Loucy (cell line): ENCODE measurements at regions not wholly inside any gene's neighbourhood (a gene's known extent, or its start where the extent isn't known, plus 50 kb on each side); places are given as distances from the start of the nearest gene placed in this dataset.
"Not testable (repeated sequence)": the region's sequence is repeated elsewhere in the genome, so short reads cannot be mapped to it uniquely, and the experiment has no call there.

Experiments used
- H2AFZ ChIP-seq: fragments of 200-600 bp; sonication (generic); 2 replicates; pipeline ENCODE4 v1.6.0; 2016; ENCODE audit warnings: antibody characterized with exemption, mild to moderate bottlenecking, low read length, moderate library complexity
- H3F3A ChIP-seq: fragments of 200-600 bp; 2 replicates; pipeline ENCODE4 v1.6.0; 2016; ENCODE audit warnings: antibody characterized with exemption, low read depth, mild to moderate bottlenecking
- H3K27me3 ChIP-seq: fragments of 200-600 bp; sonication (generic); 2 replicates; pipeline ENCODE4 v1.6.1; 2014; ENCODE audit warnings: low read length, mild to moderate bottlenecking; ENCODE audit not compliant: insufficient read depth, poor library complexity, severe bottlenecking
- H3K36me3 ChIP-seq: fragments of 200-600 bp; sonication (generic); 2 replicates; pipeline ENCODE4 v1.6.1; 2016; ENCODE audit warnings: low read length; ENCODE audit not compliant: insufficient read depth
- H3K4me1 ChIP-seq: fragments of 200-600 bp; sonication (generic); 2 replicates; pipeline ENCODE4 v1.5.1; 2014; ENCODE audit warnings: low read length, mild to moderate bottlenecking; ENCODE audit not compliant: insufficient read depth, poor library complexity, severe bottlenecking
- H3K4me2 ChIP-seq: fragments of 200-600 bp; sonication (generic); 2 replicates; pipeline ENCODE4 v1.6.0; 2014; ENCODE audit warnings: antibody characterized with exemption, low read length, low read depth, mild to moderate bottlenecking; ENCODE audit not compliant: poor library complexity, severe bottlenecking
- H3K4me3 ChIP-seq: fragments of 200-600 bp; sonication (generic); 2 replicates; pipeline ENCODE4 v1.5.1; 2014; ENCODE audit warnings: low read length, mild to moderate bottlenecking, mixed read lengths; ENCODE audit not compliant: poor library complexity, severe bottlenecking
- H3K79me2 ChIP-seq: fragments of 200-600 bp; sonication (generic); 2 replicates; pipeline ENCODE4 v1.6.1; 2014; ENCODE audit warnings: low read length; ENCODE audit not compliant: insufficient read depth
- H3K9ac ChIP-seq: fragments of 200-600 bp; sonication (generic); 2 replicates; pipeline ENCODE4 v1.6.0; 2014; ENCODE audit warnings: mild to moderate bottlenecking, low read depth, low read length, moderate library complexity; ENCODE audit not compliant: poor library complexity, severe bottlenecking
- H3K9me2 ChIP-seq: fragments of 200-600 bp; sonication (generic); replicated peaks from 2 replicates; pipeline ENCODE4 v1.6.1; 2016; ENCODE audit warnings: low read depth, low read length, mixed read lengths
- H3K9me3 ChIP-seq: fragments of 200-600 bp; sonication (generic); 2 replicates; pipeline ENCODE4 v1.6.1; 2014; ENCODE audit warnings: mild to moderate bottlenecking, antibody characterized with exemption, low read length, low read depth; ENCODE audit not compliant: insufficient read depth
- H4K20me1 ChIP-seq: fragments of 200-600 bp; sonication (generic); 2 replicates; pipeline ENCODE4 v1.6.0; 2014; ENCODE audit warnings: antibody characterized with exemption, low read length, mild to moderate bottlenecking; ENCODE audit not compliant: insufficient read depth, poor library complexity, severe bottlenecking

- not testable (repeated sequence) for H3K9me3 ChIP-seq, H3K4me1 ChIP-seq, H3K79me2 ChIP-seq, H3K36me3 ChIP-seq, H2AFZ ChIP-seq, H3K4me3 ChIP-seq, H4K20me1 ChIP-seq, H3K27me3 ChIP-seq, H3K9ac ChIP-seq, H3K4me2 ChIP-seq, H3K9me2 ChIP-seq, H3F3A ChIP-seq
Observed at GRCh38 chr9:63328313-63328712, 1956.7 kb downstream of the FOXD4L5 start.

- H3K79me2 ChIP-seq = not testable (repeated sequence)
Observed at GRCh38 chr9:63327211-63327610, 1957.8 kb downstream of the FOXD4L5 start.

GRCh38 chr9:63326665-63327064, 1958.3 kb downstream of the FOXD4L5 start:
- H3K9me2 ChIP-seq, H3K4me2 ChIP-seq, H3K79me2 ChIP-seq, H3K9ac ChIP-seq, H3K9me3 ChIP-seq, H3K4me3 ChIP-seq, H2AFZ ChIP-seq, H3F3A ChIP-seq, H3K27me3 ChIP-seq, H3K36me3 ChIP-seq, H4K20me1 ChIP-seq, H3K4me1 ChIP-seq: not testable (repeated sequence)

More at GRCh38 chr9:63327211-63327610, 1957.8 kb downstream of the FOXD4L5 start:
- not testable (repeated sequence) for H2AFZ ChIP-seq, H3K27me3 ChIP-seq, H3K4me1 ChIP-seq, H3K9ac ChIP-seq, H3K9me3 ChIP-seq, H3K4me3 ChIP-seq, H4K20me1 ChIP-seq, H3K36me3 ChIP-seq, H3F3A ChIP-seq, H3K4me2 ChIP-seq, H3K9me2 ChIP-seq

GRCh38 chr9:63325696-63326095, 1959.3 kb downstream of the FOXD4L5 start:
- not testable (repeated sequence) for H4K20me1 ChIP-seq, H3F3A ChIP-seq, H3K36me3 ChIP-seq, H3K4me3 ChIP-seq, H3K9me2 ChIP-seq, H2AFZ ChIP-seq, H3K9me3 ChIP-seq, H3K4me1 ChIP-seq, H3K9ac ChIP-seq, H3K27me3 ChIP-seq, H3K4me2 ChIP-seq, H3K79me2 ChIP-seq

GRCh38 chr9:63318093-63318492, 1966.9 kb downstream of the FOXD4L5 start:
- not testable (repeated sequence) for H3K9me2 ChIP-seq, H3K4me1 ChIP-seq, H3K4me3 ChIP-seq, H3K36me3 ChIP-seq, H3K9me3 ChIP-seq, H3K4me2 ChIP-seq, H3K79me2 ChIP-seq, H3K27me3 ChIP-seq, H3K9ac ChIP-seq, H3F3A ChIP-seq, H2AFZ ChIP-seq, H4K20me1 ChIP-seq

GRCh38 chr9:63315387-63315786, 1969.6 kb downstream of the FOXD4L5 start:
- H2AFZ ChIP-seq, H3K9me2 ChIP-seq, H3F3A ChIP-seq, H3K4me2 ChIP-seq, H3K27me3 ChIP-seq, H3K36me3 ChIP-seq, H3K9ac ChIP-seq, H3K9me3 ChIP-seq, H4K20me1 ChIP-seq, H3K79me2 ChIP-seq, H3K4me3 ChIP-seq, H3K4me1 ChIP-seq: not testable (repeated sequence)

GRCh38 chr9:63296848-63297247, 1988.2 kb downstream of the FOXD4L5 start:
- H3K36me3 ChIP-seq, H3K9me3 ChIP-seq, H2AFZ ChIP-seq, H3K9ac ChIP-seq, H3K27me3 ChIP-seq, H3F3A ChIP-seq, H3K4me2 ChIP-seq, H3K9me2 ChIP-seq, H3K4me3 ChIP-seq, H3K79me2 ChIP-seq, H4K20me1 ChIP-seq, H3K4me1 ChIP-seq: not testable (repeated sequence)

GRCh38 chr9:63296366-63296765, 1988.6 kb downstream of the FOXD4L5 start:
- H3K4me3 ChIP-seq, H3K79me2 ChIP-seq, H3K4me2 ChIP-seq, H3K9me3 ChIP-seq, H3K27me3 ChIP-seq, H3F3A ChIP-seq, H2AFZ ChIP-seq, H4K20me1 ChIP-seq, H3K9ac ChIP-seq, H3K9me2 ChIP-seq, H3K36me3 ChIP-seq, H3K4me1 ChIP-seq: not testable (repeated sequence)
